ENCODE measurements at regions not wholly inside any gene's neighbourhood (a gene's known extent, or its start where the extent isn't known, plus 50 kb on each side); places are given as distances from the start of the nearest gene placed in this dataset.

- no peak for TF ChIP-seq EP300 (IDR thresholded peaks at IDR 0.05; ENCODE audit: borderline replicate concordance)
- TF ChIP-seq TAF1 (IDR thresholded peaks at IDR 0.05; ENCODE audit: low read depth): no peak
- no peak for TF ChIP-seq MAX (IDR thresholded peaks at IDR 0.05)
- no peak for TF ChIP-seq REST (IDR thresholded peaks at IDR 0.05; ENCODE audit: low read depth)
- no peak for TF ChIP-seq RAD21 (IDR thresholded peaks at IDR 0.05; ENCODE audit: low read depth)
- TF ChIP-seq CREB1 (IDR thresholded peaks at IDR 0.05; ENCODE audit: low read depth): no peak
- TF ChIP-seq TCF12 (IDR thresholded peaks at IDR 0.05; ENCODE audit: low read depth): no peak
- no peak for TF ChIP-seq NFIC (IDR thresholded peaks at IDR 0.05)
- no peak for TF ChIP-seq CEBPB (IDR thresholded peaks at IDR 0.05)
- TF ChIP-seq TEAD4 (IDR thresholded peaks at IDR 0.05): no peak
- TF ChIP-seq YY1 (IDR thresholded peaks at IDR 0.05; ENCODE audit: low read depth): no peak
- no peak for TF ChIP-seq FOXM1 (IDR thresholded peaks at IDR 0.05; ENCODE audit: borderline replicate concordance, low read depth)
These were observed 380.1 kb upstream of the KITLG start for GRCh38 chr12:88960213-88960878.
